ENCODE measurements at regions not wholly inside any gene's neighbourhood (a gene's known extent, or its start where the extent isn't known, plus 50 kb on each side); places are given as distances from the start of the nearest gene placed in this dataset.

DNA sequence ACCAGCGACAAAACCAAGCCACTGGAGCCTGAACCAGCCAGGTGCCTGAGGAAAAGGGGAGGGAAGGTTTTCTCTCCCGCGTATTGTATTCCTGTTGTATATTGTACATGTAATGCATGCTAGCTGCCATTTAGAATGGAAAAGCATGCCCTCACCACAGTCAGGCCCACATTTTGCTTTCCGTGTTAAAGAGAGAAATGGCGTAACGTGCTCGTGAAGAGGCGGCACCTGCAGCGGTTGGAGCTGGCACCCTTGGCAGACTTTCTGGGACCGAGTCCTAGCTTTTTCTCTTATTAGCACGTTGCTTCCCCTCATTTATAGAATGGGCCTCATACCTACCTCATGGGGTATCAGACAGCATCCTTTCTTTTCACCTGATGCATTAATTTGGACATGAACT, 135.3 kb upstream of the IRF2BP2 start:
- peaks cover 0 to 18% (median 14%) of the 10 kb centered on the region in 4 donors for H3K4me1 ChIP-seq
- WGBS, 2 donors: 97% methylated on average over 11 of the region's 11 CpGs
- H3K27me3 ChIP-seq: no peaks in the 10 kb centered on the region
- TF ChIP-seq POLR2AphosphoS5 (IDR thresholded peaks at IDR 0.05) (no peak), POLR2A (IDR thresholded peaks at IDR 0.05) (no peak), EP300 (IDR thresholded peaks at IDR 0.05) (no peak)
- TF ChIP-seq, protein P1, sequence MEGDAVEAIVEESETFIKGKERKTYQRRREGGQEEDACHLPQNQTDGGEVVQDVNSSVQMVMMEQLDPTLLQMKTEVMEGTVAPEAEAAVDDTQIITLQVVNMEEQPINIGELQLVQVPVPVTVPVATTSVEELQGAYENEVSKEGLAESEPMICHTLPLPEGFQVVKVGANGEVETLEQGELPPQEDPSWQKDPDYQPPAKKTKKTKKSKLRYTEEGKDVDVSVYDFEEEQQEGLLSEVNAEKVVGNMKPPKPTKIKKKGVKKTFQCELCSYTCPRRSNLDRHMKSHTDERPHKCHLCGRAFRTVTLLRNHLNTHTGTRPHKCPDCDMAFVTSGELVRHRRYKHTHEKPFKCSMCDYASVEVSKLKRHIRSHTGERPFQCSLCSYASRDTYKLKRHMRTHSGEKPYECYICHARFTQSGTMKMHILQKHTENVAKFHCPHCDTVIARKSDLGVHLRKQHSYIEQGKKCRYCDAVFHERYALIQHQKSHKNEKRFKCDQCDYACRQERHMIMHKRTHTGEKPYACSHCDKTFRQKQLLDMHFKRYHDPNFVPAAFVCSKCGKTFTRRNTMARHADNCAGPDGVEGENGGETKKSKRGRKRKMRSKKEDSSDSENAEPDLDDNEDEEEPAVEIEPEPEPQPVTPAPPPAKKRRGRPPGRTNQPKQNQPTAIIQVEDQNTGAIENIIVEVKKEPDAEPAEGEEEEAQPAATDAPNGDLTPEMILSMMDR (IDR thresholded peaks at IDR 0.05): no peak
- no peak overlapping the region for H3K27ac ChIP-seq
- no peaks in the 10 kb centered on the region for H3K9me3 ChIP-seq
- intact Hi-C loops (cut with DNase I): no loop called here
- H3K36me3 ChIP-seq: no peaks in the 10 kb centered on the region
- no peak for DNase-seq
- H3K4me3 ChIP-seq: no peak overlapping the region

DNA sequence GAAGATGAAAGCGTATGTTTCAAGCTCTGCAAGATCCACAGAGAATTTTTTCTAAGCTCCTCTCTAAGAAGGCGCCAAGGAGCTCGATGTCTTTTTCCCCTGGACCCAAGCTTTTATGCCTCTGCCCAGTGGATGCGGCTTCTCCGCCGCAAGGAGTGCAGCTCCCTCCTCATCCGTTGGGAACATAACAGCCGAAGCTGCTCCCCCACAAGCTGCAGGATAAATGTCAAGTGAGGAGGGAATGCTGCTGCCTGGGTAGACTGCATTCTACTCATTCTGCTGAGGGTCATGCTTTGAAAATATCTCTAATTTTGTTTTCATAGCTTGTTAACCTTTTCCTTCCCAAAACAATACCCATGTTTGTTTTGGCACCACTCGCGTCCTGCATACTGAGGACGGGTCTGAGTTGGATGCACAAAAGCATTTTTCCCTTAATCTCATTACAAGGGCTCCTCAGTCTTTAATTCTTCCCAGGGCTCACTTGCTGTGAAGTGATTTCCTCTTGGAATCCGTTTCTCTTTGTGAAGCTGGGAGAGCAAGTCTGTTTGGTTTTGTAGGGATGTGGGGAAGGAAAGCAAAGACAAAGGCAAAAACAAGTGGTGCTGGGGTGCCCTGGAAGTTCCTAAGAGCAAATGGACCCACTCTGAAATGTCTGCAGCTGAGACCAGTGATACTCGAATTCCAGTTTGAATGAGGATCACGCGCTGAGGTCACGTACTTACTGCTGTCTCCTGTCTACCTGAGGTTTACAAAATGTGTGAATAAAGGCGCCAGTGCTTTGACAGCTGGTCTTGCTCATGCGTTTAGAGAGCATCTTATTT, 134.0 kb upstream of the IRF2BP2 start:
- Histone ChIP-seq H3K27me3 (no peaks in the 10 kb centered on the region), H3K27ac (peak overlapping the region; percentile 44 to 62 (median 56)), H3K36me3 (no peaks in the 10 kb centered on the region), H3K4me3 (peak overlapping the region in 2 of 4 donors; percentile 16 to 18), H3K9me3 (no peaks in the 10 kb centered on the region), H3K4me1 (peaks cover 0 to 18% (median 14%) of the 10 kb centered on the region in 4 donors)
- WGBS, 2 donors: 75 to 79% methylated on average over 18 of the region's 18 CpGs
- intact Hi-C loops (cut with DNase I): no loop called here
- DNase-seq: no peak
- no peak for TF ChIP-seq POLR2AphosphoS5 (IDR thresholded peaks at IDR 0.05)

DNA sequence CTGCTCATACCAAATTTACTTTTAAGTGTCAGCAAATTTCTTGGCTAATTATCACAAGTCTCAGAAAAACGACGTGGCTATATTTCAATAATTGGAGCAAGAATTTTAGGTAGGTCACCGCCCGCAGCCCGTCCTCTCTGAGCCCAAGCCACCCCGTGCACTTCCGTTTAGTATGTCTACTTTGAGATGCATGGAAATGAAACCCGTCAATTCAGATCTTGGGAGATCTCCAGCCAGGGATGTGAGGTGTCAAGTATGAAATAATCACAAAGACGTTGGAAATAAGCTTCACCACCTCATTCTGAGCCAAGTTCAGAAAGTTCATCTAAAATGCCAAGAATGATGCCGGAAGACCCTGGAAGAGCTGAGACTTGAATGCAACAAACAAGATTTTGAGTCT, 132.6 kb upstream of the IRF2BP2 start:
- no peaks in the 10 kb centered on the region for H3K27me3 ChIP-seq
- WGBS, 2 donors: 84 to 85% methylated on average over 10 of the region's 10 CpGs
- H3K4me1 ChIP-seq: peaks cover 0 to 18% (median 14%) of the 10 kb centered on the region in 4 donors
- H3K4me3 ChIP-seq: no peak overlapping the region
- H3K9me3 ChIP-seq: no peaks in the 10 kb centered on the region
- no peak for DNase-seq
- TF ChIP-seq, protein P1 (IDR thresholded peaks at IDR 0.05): no peak
- TF ChIP-seq POLR2A (IDR thresholded peaks at IDR 0.05) (no peak), POLR2AphosphoS5 (IDR thresholded peaks at IDR 0.05) (no peak), EP300 (IDR thresholded peaks at IDR 0.05) (no peak)
- no peak overlapping the region for H3K27ac ChIP-seq
- H3K36me3 ChIP-seq: no peaks in the 10 kb centered on the region
- intact Hi-C loops (cut with DNase I): no loop called here

DNA sequence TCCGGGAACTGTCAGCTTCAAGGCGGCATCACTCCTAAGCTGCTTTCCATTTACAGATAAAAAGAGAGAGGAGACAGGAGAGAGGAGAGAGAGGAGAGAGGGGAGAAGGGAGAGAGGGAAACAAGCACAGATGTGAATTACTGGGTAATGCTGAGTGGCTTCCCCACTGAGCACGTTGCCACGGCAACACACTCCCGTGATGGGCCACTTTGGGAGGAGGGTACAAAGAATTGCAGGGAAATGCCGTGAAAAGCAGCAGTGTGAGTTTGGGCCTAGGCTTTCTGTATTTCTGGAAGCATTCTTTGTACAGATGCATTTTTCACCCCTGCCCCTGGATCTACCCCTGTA, 128.0 kb upstream of the IRF2BP2 start:
- H3K4me1 ChIP-seq: no peaks in the 10 kb centered on the region
- no peak overlapping the region for H3K4me3 ChIP-seq
- TF ChIP-seq POLR2A (IDR thresholded peaks at IDR 0.05) (no peak), POLR2AphosphoS5 (IDR thresholded peaks at IDR 0.05) (no peak), EP300 (IDR thresholded peaks at IDR 0.05) (no peak)
- TF ChIP-seq, protein P1 (IDR thresholded peaks at IDR 0.05): no peak
- intact Hi-C loops (cut with DNase I): no loop called here
- 78 to 93% methylated on average over 6 of the region's 6 CpGs for WGBS, 2 donors
- H3K27me3 ChIP-seq: no peaks in the 10 kb centered on the region
- no peaks in the 10 kb centered on the region for H3K9me3 ChIP-seq
- DNase-seq: no peak
- no peaks in the 10 kb centered on the region for H3K36me3 ChIP-seq
- no peak overlapping the region for H3K27ac ChIP-seq

DNA sequence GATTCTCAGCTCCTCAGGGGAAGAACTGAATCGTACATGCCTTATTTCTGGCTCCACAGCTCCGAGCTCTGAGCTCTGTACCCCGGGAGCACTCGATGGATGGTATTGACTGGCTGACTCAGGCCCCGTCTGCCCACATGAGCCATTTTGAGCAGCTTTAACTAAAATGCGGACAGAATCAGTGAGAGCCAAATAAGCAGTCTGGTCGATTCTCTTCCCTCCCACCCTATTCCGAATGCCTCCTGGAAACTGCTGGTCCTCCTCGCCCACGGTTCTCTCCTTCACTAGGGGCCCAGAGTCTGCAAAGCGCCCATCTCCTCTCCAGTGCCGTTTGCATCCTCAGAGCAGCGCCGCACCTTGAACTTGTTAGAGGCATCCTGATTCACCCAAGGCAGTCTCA, 125.9 kb upstream of the IRF2BP2 start:
- Histone ChIP-seq H3K9me3 (no peaks in the 10 kb centered on the region), H3K36me3 (no peaks in the 10 kb centered on the region), H3K4me1 (no peaks in the 10 kb centered on the region), H3K4me3 (no peak overlapping the region), H3K27ac (no peak overlapping the region), H3K27me3 (no peaks in the 10 kb centered on the region)
- no peak for TF ChIP-seq POLR2A (IDR thresholded peaks at IDR 0.05)
- no peak for TF ChIP-seq EP300 (IDR thresholded peaks at IDR 0.05)
- peak; percentile 59 for DNase-seq
- WGBS, 2 donors: 92 to 97% methylated on average over 14 of the region's 14 CpGs
- intact Hi-C loops (cut with DNase I): no loop called here

DNA sequence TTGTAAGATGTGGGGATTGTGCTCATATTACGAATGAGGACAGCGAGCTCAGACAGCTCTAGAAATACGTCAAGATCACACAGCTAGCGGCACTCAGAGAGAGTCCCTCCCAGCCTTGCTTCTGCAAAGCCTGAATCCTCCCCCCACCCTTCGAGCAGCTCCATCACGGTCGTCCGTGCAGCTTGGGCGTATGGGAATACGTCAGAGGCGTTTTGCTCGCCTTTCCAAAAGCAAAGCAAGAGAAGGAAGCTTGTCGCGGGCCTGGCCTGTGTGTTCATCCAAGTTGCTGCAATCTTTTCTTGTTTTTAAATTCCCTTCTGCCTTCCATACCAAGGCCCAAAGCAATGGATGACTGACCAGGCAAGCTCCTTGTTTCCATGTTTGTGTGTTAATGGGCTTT, 125.5 kb upstream of the IRF2BP2 start:
- TF ChIP-seq, protein P1 (IDR thresholded peaks at IDR 0.05): no peak
- TF ChIP-seq POLR2AphosphoS5 (IDR thresholded peaks at IDR 0.05) (no peak), POLR2A (IDR thresholded peaks at IDR 0.05) (no peak), EP300 (IDR thresholded peaks at IDR 0.05) (no peak)
- H3K27me3 ChIP-seq: no peaks in the 10 kb centered on the region
- WGBS, 2 donors: 95 to 97% methylated on average over 14 of the region's 14 CpGs
- DNase-seq: peak; percentile 32
- no peak overlapping the region for H3K27ac ChIP-seq
- H3K4me3 ChIP-seq: no peak overlapping the region
- no peaks in the 10 kb centered on the region for H3K36me3 ChIP-seq
- H3K9me3 ChIP-seq: no peaks in the 10 kb centered on the region
- intact Hi-C loops (cut with DNase I): no loop called here
- no peaks in the 10 kb centered on the region for H3K4me1 ChIP-seq
